H1 (cell line): ENCODE measurements at regions not wholly inside any gene's neighbourhood (a gene's known extent, or its start where the extent isn't known, plus 50 kb on each side); places are given as distances from the start of the nearest gene placed in this dataset.
A peak's percentile ranks its signal among the peaks of the same experiment; 100 is the strongest.

Experiments used
- CTCF ChIA-PET: fragments of 300-600 bp; sonication (Branson Sonifier 250); formaldehyde crosslinking; loops from one replicate; lab custom pipeline; 2021; ENCODE audit not compliant: partially characterized antibody; lab: Charles Lee
- POLR2A ChIA-PET: fragments of 300-600 bp; sonication (Branson Sonifier 250); formaldehyde crosslinking; loops from one replicate; lab custom pipeline; 2021; ENCODE audit warnings: inconsistent platforms; ENCODE audit not compliant: partially characterized antibody; lab: Charles Lee
- DNase-seq, 2 experiments: peaks; one replicate each; pipeline versions ENCODE4 v3.0.0 to v3.0.0-alpha.2; 2010 to 2022; ENCODE audit warnings: low spot score in 2 of 2, low read depth in 1 of 2, mixed read lengths in 1 of 2
- FAIRE-seq: peaks from 2 replicates; lab custom pipeline; 2011; peaks lifted over from hg19 to GRCh38; lab: Jason Lieb, UNC
- H2AFZ ChIP-seq: 2 replicates; pipeline ENCODE4 v1.8.1; 2012; ENCODE audit warnings: low read length, inconsistent platforms
- H2AK5ac ChIP-seq: 2 replicates; pipeline ENCODE4 v1.6.1; 2013; ENCODE audit warnings: low read depth, low read length
- H2BK120ac ChIP-seq: replicated peaks from 2 replicates; pipeline ENCODE3; 2013; ENCODE audit warnings: low read depth, low read length, inconsistent platforms
- H2BK12ac ChIP-seq: 2 replicates; pipeline ENCODE4 v1.6.1; 2013; ENCODE audit warnings: low read depth, low read length
- H2BK15ac ChIP-seq: 2 replicates; pipeline ENCODE4 v1.6.1; 2013; ENCODE audit warnings: low read length
- H2BK20ac ChIP-seq: 2 replicates; pipeline ENCODE4 v1.6.1; 2013; ENCODE audit warnings: low read length
- H2BK5ac ChIP-seq: 2 replicates; pipeline ENCODE4 v1.6.1; 2013; ENCODE audit warnings: low read depth, low read length
- H3K14ac ChIP-seq: 2 replicates; pipeline ENCODE4 v1.6.1; 2013; ENCODE audit warnings: inconsistent platforms; ENCODE audit not compliant: insufficient read length
- H3K18ac ChIP-seq: 2 replicates; pipeline ENCODE4 v1.6.1; 2013; ENCODE audit warnings: low read length; ENCODE audit errors: extremely low read depth
- H3K23ac ChIP-seq: 2 replicates; pipeline ENCODE4 v1.6.1; 2013; ENCODE audit warnings: inconsistent platforms; ENCODE audit not compliant: insufficient read length
- H3K23me2 ChIP-seq: 2 replicates; pipeline ENCODE4 v1.6.1; 2013; ENCODE audit warnings: low read depth, low read length
- H3K27ac ChIP-seq: 2 replicates; pipeline ENCODE4 v1.6.1; 2011; ENCODE audit warnings: low read depth, low read length, inconsistent platforms
- H3K27me3 ChIP-seq, 4 experiments: replicated peaks in 1 of 4; 1 replicate in 1 of 4; 2 replicates in 3 of 4; pipeline versions ENCODE4 v1.6.1 to v1.8.1; 2011 to 2013; ENCODE audit warnings: low read length in 3 of 4, mild to moderate bottlenecking in 3 of 4, inconsistent platforms in 2 of 4, mixed read lengths in 2 of 4, moderate library complexity in 1 of 4; ENCODE audit not compliant: control insufficient read depth in 3 of 4, insufficient read depth in 3 of 4; ENCODE audit errors: extremely low read depth in 1 of 4
- H3K36me3 ChIP-seq, 4 experiments: 2 replicates each; pipeline versions ENCODE4 v1.6.1 to v1.8.1; 2011 to 2013; ENCODE audit warnings: mild to moderate bottlenecking in 4 of 4, low read length in 3 of 4, moderate library complexity in 2 of 4, control low read depth in 1 of 4, inconsistent platforms in 1 of 4; ENCODE audit not compliant: insufficient read depth in 4 of 4, control insufficient read depth in 2 of 4
- H3K4ac ChIP-seq: replicated peaks from 2 replicates; pipeline ENCODE3; 2013; ENCODE audit warnings: low read length, low read depth, mixed read lengths, inconsistent platforms; ENCODE audit not compliant: insufficient read length
- H3K4me1 ChIP-seq, 4 experiments: replicated peaks in 1 of 4; 1 replicate in 1 of 4; 2 replicates in 3 of 4; pipeline versions ENCODE4 v1.6.1 to v1.8.1; 2011 to 2013; ENCODE audit warnings: low read length in 3 of 4, inconsistent platforms in 2 of 4, mixed read lengths in 1 of 4; ENCODE audit not compliant: insufficient read depth in 4 of 4, control insufficient read depth in 3 of 4
- H3K4me2 ChIP-seq, 2 experiments: 2 replicates each; pipeline versions ENCODE4 v1.6.1 to v1.8.1; 2011 to 2013; ENCODE audit warnings: low read depth in 2 of 2, low read length in 2 of 2, control low read depth in 1 of 2, inconsistent platforms in 1 of 2, mild to moderate bottlenecking in 1 of 2; ENCODE audit not compliant: insufficient read depth in 1 of 2
- H3K4me3 ChIP-seq, 4 experiments: fragments of 200-600, 300-600 bp in 1 of 4; sonication (generic), shearing (Covaris generic), sonication (Bioruptor Twin) in 1 of 4; 2 replicates each; pipeline versions ENCODE4 v1.5.1 to v1.8.1; 2011 to 2016; ENCODE audit warnings: low read length in 4 of 4, low read depth in 3 of 4, control low read depth in 2 of 4, inconsistent platforms in 2 of 4, mild to moderate bottlenecking in 2 of 4, mixed read lengths in 1 of 4, moderate library complexity in 1 of 4; ENCODE audit not compliant: insufficient read depth in 2 of 4; ENCODE audit errors: extremely low read depth in 1 of 4
- H3K56ac ChIP-seq: replicated peaks from 2 replicates; pipeline ENCODE3; 2013; ENCODE audit warnings: low read depth, mild to moderate bottlenecking, mixed read lengths, low read length, inconsistent platforms; ENCODE audit not compliant: insufficient read length
- H3K79me1 ChIP-seq: 2 replicates; pipeline ENCODE4 v1.6.1; 2013; ENCODE audit warnings: low read depth, low read length, control low read depth
- H3K79me2 ChIP-seq, 2 experiments: 2 replicates each; pipeline versions ENCODE4 v1.6.1 to v1.8.1; 2012 to 2013; ENCODE audit warnings: low read length in 2 of 2, mild to moderate bottlenecking in 2 of 2, inconsistent platforms in 1 of 2; ENCODE audit not compliant: insufficient read depth in 2 of 2, control insufficient read depth in 1 of 2
- H3K9ac ChIP-seq, 4 experiments: replicated peaks in 1 of 4; 1 replicate in 1 of 4; 2 replicates in 3 of 4; pipeline versions ENCODE4 v1.6.1 to v1.8.1; 2011 to 2013; ENCODE audit warnings: low read depth in 3 of 4, low read length in 3 of 4, control low read depth in 2 of 4, mild to moderate bottlenecking in 2 of 4, moderate library complexity in 2 of 4, inconsistent platforms in 1 of 4; ENCODE audit errors: extremely low read depth in 1 of 4
- H3K9me3 ChIP-seq, 2 experiments: 2 replicates each; pipeline versions ENCODE4 v1.6.1 to v1.8.1; 2012 to 2013; ENCODE audit warnings: mild to moderate bottlenecking in 2 of 2, moderate library complexity in 2 of 2, control low read depth in 1 of 2, inconsistent platforms in 1 of 2, low read depth in 1 of 2, low read length in 1 of 2, mixed read lengths in 1 of 2; ENCODE audit not compliant: insufficient read depth in 2 of 2
- H4K20me1 ChIP-seq, 2 experiments: replicated peaks in 1 of 2; 2 replicates each; pipeline versions ENCODE3 to v1.8.1; 2011 to 2013; ENCODE audit warnings: inconsistent platforms in 2 of 2, low read length in 2 of 2, mild to moderate bottlenecking in 1 of 2; ENCODE audit not compliant: insufficient read depth in 2 of 2, control insufficient read depth in 1 of 2
- H4K5ac ChIP-seq: 2 replicates; pipeline ENCODE4 v1.6.1; 2013; ENCODE audit warnings: low read length, low read depth, mixed read lengths, inconsistent platforms; ENCODE audit not compliant: insufficient read length
- H4K8ac ChIP-seq: 2 replicates; pipeline ENCODE4 v1.8.0; 2013; ENCODE audit warnings: mild to moderate bottlenecking, moderate library complexity, low read length, inconsistent platforms; ENCODE audit not compliant: insufficient read depth; ENCODE audit errors: extremely low read depth
- H4K91ac ChIP-seq: replicated peaks from 2 replicates; pipeline ENCODE3; 2013; ENCODE audit warnings: low read length, mixed read lengths, inconsistent platforms; ENCODE audit not compliant: insufficient read length
- EZH2 ChIP-seq: fragments of 200-600 bp; sonication (generic); IDR thresholded peaks from 2 replicates; pipeline ENCODE4 v1.7.1; 2012; ENCODE audit warnings: low read depth, mild to moderate bottlenecking, moderate library complexity, low read length, inconsistent platforms; ENCODE audit not compliant: severe bottlenecking
- KDM1A ChIP-seq: fragments of 200-600, 300-600 bp; sonication (generic); IDR thresholded peaks from 2 replicates; pipeline ENCODE4 v1.7.1; 2016; ENCODE audit warnings: mild to moderate bottlenecking, low read length, borderline replicate concordance
- KDM5A ChIP-seq: fragments of 200-600 bp; IDR thresholded peaks from 2 replicates; pipeline ENCODE4 v1.7.1; 2012; ENCODE audit warnings: mild to moderate bottlenecking, low read length, inconsistent platforms, mixed read lengths
- SIRT6 ChIP-seq: IDR thresholded peaks from one replicate; pipeline ENCODE4 v1.7.1; 2012; ENCODE audit warnings: low read length, inconsistent platforms
- WGBS, 2 experiments: shearing (Covaris generic) in 1 of 2; methylation state at CpG; one replicate each; pipeline versions ENCODE4 v1.1.6 to v1.1.7; 2013 to 2015; ENCODE audit warnings: low lambda C conversion rate in 2 of 2, mixed read lengths in 2 of 2, inconsistent platforms in 1 of 2, low coverage in 1 of 2, missing lambda C conversion rate in 1 of 2; ENCODE audit not compliant: insufficient replicate concordance in 2 of 2, insufficient coverage in 1 of 2, insufficient read length in 1 of 2; ENCODE audit errors: extremely low coverage in 1 of 2, missing lambda C conversion rate in 1 of 2; 5-methylcytosine and 5-hydroxymethylcytosine counted together

- DNase-seq = no peak
- no peak overlapping the region for H3K9ac ChIP-seq
- FAIRE-seq = no peak
- H4K20me1 ChIP-seq = no peaks in the 10 kb centered on the region
- no peaks in the 10 kb centered on the region for H3K79me2 ChIP-seq
- H3K9me3 ChIP-seq = no peaks in the 10 kb centered on the region
- H3K36me3 ChIP-seq = no peaks in the 10 kb centered on the region; a peak in 1 of 8 replicates
- no peaks in the 10 kb centered on the region; the same call in 1 of the 2 replicates for H3K23me2 ChIP-seq
- POLR2A ChIA-PET = no interaction called here
- no peak overlapping the region for H3K14ac ChIP-seq
- H3K27ac ChIP-seq = no peak overlapping the region
- H2AFZ ChIP-seq = no peak overlapping the region
- no peak overlapping the region for H2BK15ac ChIP-seq
- no peak overlapping the region for H2BK20ac ChIP-seq
- no peak overlapping the region for H3K4ac ChIP-seq
- no peak overlapping the region for H4K8ac ChIP-seq
- WGBS, 2 experiments = 84% methylated on average over 11 of the region's 11 CpGs; no CpG with 5 or more reads in 1 of the 2 experiments
- no peak overlapping the region for H4K5ac ChIP-seq
- no peak overlapping the region for H3K23ac ChIP-seq
- peak overlapping the region; percentile 17; the same call in 1 of the 2 replicates for H2BK12ac ChIP-seq
- CTCF ChIA-PET = no interaction called here
- no peak overlapping the region for H2AK5ac ChIP-seq
- H2BK5ac ChIP-seq = no peak overlapping the region
- no peaks in the 10 kb centered on the region for H3K79me1 ChIP-seq
- H3K4me3 ChIP-seq = no peak overlapping the region
- H2BK120ac ChIP-seq = no peak overlapping the region
- no peak overlapping the region for H3K4me2 ChIP-seq
- H3K56ac ChIP-seq = no peak overlapping the region
- H3K4me1 ChIP-seq = no peaks in the 10 kb centered on the region
- no peak overlapping the region for H3K18ac ChIP-seq
- H4K91ac ChIP-seq = no peak overlapping the region
- H3K27me3 ChIP-seq = no peaks in the 10 kb centered on the region
- TF ChIP-seq KDM5A (no peak), KDM1A (no peak), SIRT6 (no peak), EZH2 (no peak)
These were observed 137.7 kb downstream of the IRS1 start for GRCh38 chr2:226661789-226662545.
